H1 (cell line): ENCODE measurements at regions not wholly inside any gene's neighbourhood (a gene's known extent, or its start where the extent isn't known, plus 50 kb on each side); places are given as distances from the start of the nearest gene placed in this dataset.

ENCODE experiments used
- CTCF ChIA-PET: fragments of 300-600 bp; sonication (Branson Sonifier 250); formaldehyde crosslinking; loops from one replicate; lab custom pipeline; 2021; ENCODE audit not compliant: partially characterized antibody; lab: Charles Lee
- POLR2A ChIA-PET: fragments of 300-600 bp; sonication (Branson Sonifier 250); formaldehyde crosslinking; loops from one replicate; lab custom pipeline; 2021; ENCODE audit warnings: inconsistent platforms; ENCODE audit not compliant: partially characterized antibody; lab: Charles Lee
- DNase-seq, 2 experiments: peaks; one replicate each; pipeline versions ENCODE4 v3.0.0 to v3.0.0-alpha.2; 2010 to 2022; ENCODE audit warnings: low spot score in 2 of 2, low read depth in 1 of 2, mixed read lengths in 1 of 2
- FAIRE-seq: peaks from 2 replicates; lab custom pipeline; 2011; peaks lifted over from hg19 to GRCh38; lab: Jason Lieb, UNC
- H2AFZ ChIP-seq: 2 replicates; pipeline ENCODE4 v1.8.1; 2012; ENCODE audit warnings: low read length, inconsistent platforms
- H2AK5ac ChIP-seq: 2 replicates; pipeline ENCODE4 v1.6.1; 2013; ENCODE audit warnings: low read depth, low read length
- H2BK120ac ChIP-seq: replicated peaks from 2 replicates; pipeline ENCODE3; 2013; ENCODE audit warnings: low read depth, low read length, inconsistent platforms
- H2BK12ac ChIP-seq: 2 replicates; pipeline ENCODE4 v1.6.1; 2013; ENCODE audit warnings: low read depth, low read length
- H2BK15ac ChIP-seq: 2 replicates; pipeline ENCODE4 v1.6.1; 2013; ENCODE audit warnings: low read length
- H2BK20ac ChIP-seq: 2 replicates; pipeline ENCODE4 v1.6.1; 2013; ENCODE audit warnings: low read length
- H2BK5ac ChIP-seq: 2 replicates; pipeline ENCODE4 v1.6.1; 2013; ENCODE audit warnings: low read depth, low read length
- H3K14ac ChIP-seq: 2 replicates; pipeline ENCODE4 v1.6.1; 2013; ENCODE audit warnings: inconsistent platforms; ENCODE audit not compliant: insufficient read length
- H3K18ac ChIP-seq: 2 replicates; pipeline ENCODE4 v1.6.1; 2013; ENCODE audit warnings: low read length; ENCODE audit errors: extremely low read depth
- H3K23ac ChIP-seq: 2 replicates; pipeline ENCODE4 v1.6.1; 2013; ENCODE audit warnings: inconsistent platforms; ENCODE audit not compliant: insufficient read length
- H3K23me2 ChIP-seq: 2 replicates; pipeline ENCODE4 v1.6.1; 2013; ENCODE audit warnings: low read depth, low read length
- H3K27ac ChIP-seq: 2 replicates; pipeline ENCODE4 v1.6.1; 2011; ENCODE audit warnings: low read depth, low read length, inconsistent platforms
- H3K27me3 ChIP-seq, 4 experiments: replicated peaks in 1 of 4; 1 replicate in 1 of 4; 2 replicates in 3 of 4; pipeline versions ENCODE4 v1.6.1 to v1.8.1; 2011 to 2013; ENCODE audit warnings: low read length in 3 of 4, mild to moderate bottlenecking in 3 of 4, inconsistent platforms in 2 of 4, mixed read lengths in 2 of 4, moderate library complexity in 1 of 4; ENCODE audit not compliant: control insufficient read depth in 3 of 4, insufficient read depth in 3 of 4; ENCODE audit errors: extremely low read depth in 1 of 4
- H3K36me3 ChIP-seq, 4 experiments: 2 replicates each; pipeline versions ENCODE4 v1.6.1 to v1.8.1; 2011 to 2013; ENCODE audit warnings: mild to moderate bottlenecking in 4 of 4, low read length in 3 of 4, moderate library complexity in 2 of 4, control low read depth in 1 of 4, inconsistent platforms in 1 of 4; ENCODE audit not compliant: insufficient read depth in 4 of 4, control insufficient read depth in 2 of 4
- H3K4ac ChIP-seq: replicated peaks from 2 replicates; pipeline ENCODE3; 2013; ENCODE audit warnings: low read length, low read depth, mixed read lengths, inconsistent platforms; ENCODE audit not compliant: insufficient read length
- H3K4me1 ChIP-seq, 4 experiments: replicated peaks in 1 of 4; 1 replicate in 1 of 4; 2 replicates in 3 of 4; pipeline versions ENCODE4 v1.6.1 to v1.8.1; 2011 to 2013; ENCODE audit warnings: low read length in 3 of 4, inconsistent platforms in 2 of 4, mixed read lengths in 1 of 4; ENCODE audit not compliant: insufficient read depth in 4 of 4, control insufficient read depth in 3 of 4
- H3K4me2 ChIP-seq, 2 experiments: 2 replicates each; pipeline versions ENCODE4 v1.6.1 to v1.8.1; 2011 to 2013; ENCODE audit warnings: low read depth in 2 of 2, low read length in 2 of 2, control low read depth in 1 of 2, inconsistent platforms in 1 of 2, mild to moderate bottlenecking in 1 of 2; ENCODE audit not compliant: insufficient read depth in 1 of 2
- H3K4me3 ChIP-seq, 4 experiments: fragments of 200-600, 300-600 bp in 1 of 4; sonication (generic), shearing (Covaris generic), sonication (Bioruptor Twin) in 1 of 4; 2 replicates each; pipeline versions ENCODE4 v1.5.1 to v1.8.1; 2011 to 2016; ENCODE audit warnings: low read length in 4 of 4, low read depth in 3 of 4, control low read depth in 2 of 4, inconsistent platforms in 2 of 4, mild to moderate bottlenecking in 2 of 4, mixed read lengths in 1 of 4, moderate library complexity in 1 of 4; ENCODE audit not compliant: insufficient read depth in 2 of 4; ENCODE audit errors: extremely low read depth in 1 of 4
- H3K56ac ChIP-seq: replicated peaks from 2 replicates; pipeline ENCODE3; 2013; ENCODE audit warnings: low read depth, mild to moderate bottlenecking, mixed read lengths, low read length, inconsistent platforms; ENCODE audit not compliant: insufficient read length
- H3K79me1 ChIP-seq: 2 replicates; pipeline ENCODE4 v1.6.1; 2013; ENCODE audit warnings: low read depth, low read length, control low read depth
- H3K79me2 ChIP-seq, 2 experiments: 2 replicates each; pipeline versions ENCODE4 v1.6.1 to v1.8.1; 2012 to 2013; ENCODE audit warnings: low read length in 2 of 2, mild to moderate bottlenecking in 2 of 2, inconsistent platforms in 1 of 2; ENCODE audit not compliant: insufficient read depth in 2 of 2, control insufficient read depth in 1 of 2
- H3K9ac ChIP-seq, 4 experiments: replicated peaks in 1 of 4; 1 replicate in 1 of 4; 2 replicates in 3 of 4; pipeline versions ENCODE4 v1.6.1 to v1.8.1; 2011 to 2013; ENCODE audit warnings: low read depth in 3 of 4, low read length in 3 of 4, control low read depth in 2 of 4, mild to moderate bottlenecking in 2 of 4, moderate library complexity in 2 of 4, inconsistent platforms in 1 of 4; ENCODE audit errors: extremely low read depth in 1 of 4
- H3K9me3 ChIP-seq, 2 experiments: 2 replicates each; pipeline versions ENCODE4 v1.6.1 to v1.8.1; 2012 to 2013; ENCODE audit warnings: mild to moderate bottlenecking in 2 of 2, moderate library complexity in 2 of 2, control low read depth in 1 of 2, inconsistent platforms in 1 of 2, low read depth in 1 of 2, low read length in 1 of 2, mixed read lengths in 1 of 2; ENCODE audit not compliant: insufficient read depth in 2 of 2
- H4K20me1 ChIP-seq, 2 experiments: replicated peaks in 1 of 2; 2 replicates each; pipeline versions ENCODE3 to v1.8.1; 2011 to 2013; ENCODE audit warnings: inconsistent platforms in 2 of 2, low read length in 2 of 2, mild to moderate bottlenecking in 1 of 2; ENCODE audit not compliant: insufficient read depth in 2 of 2, control insufficient read depth in 1 of 2
- H4K5ac ChIP-seq: 2 replicates; pipeline ENCODE4 v1.6.1; 2013; ENCODE audit warnings: low read length, low read depth, mixed read lengths, inconsistent platforms; ENCODE audit not compliant: insufficient read length
- H4K8ac ChIP-seq: 2 replicates; pipeline ENCODE4 v1.8.0; 2013; ENCODE audit warnings: mild to moderate bottlenecking, moderate library complexity, low read length, inconsistent platforms; ENCODE audit not compliant: insufficient read depth; ENCODE audit errors: extremely low read depth
- H4K91ac ChIP-seq: replicated peaks from 2 replicates; pipeline ENCODE3; 2013; ENCODE audit warnings: low read length, mixed read lengths, inconsistent platforms; ENCODE audit not compliant: insufficient read length
- ATF3 ChIP-seq: IDR thresholded peaks from 2 replicates; pipeline ENCODE4 v1.6.1; 2011; ENCODE audit warnings: low read depth, mild to moderate bottlenecking, low read length; ENCODE audit not compliant: insufficient read depth
- BCL11A ChIP-seq, 2 experiments: IDR thresholded peaks; one replicate each; pipeline ENCODE4 v1.6.1; 2011; ENCODE audit warnings: low read depth in 2 of 2, low read length in 2 of 2, mild to moderate bottlenecking in 2 of 2
- CBX8 ChIP-seq: fragments of 300-800, 300-1000 bp; sonication (generic); IDR thresholded peaks from 2 replicates; pipeline ENCODE4 v1.7.1; 2016; ENCODE audit warnings: low read depth, low read length, borderline replicate concordance
- EGR1 ChIP-seq: IDR thresholded peaks from 2 replicates; pipeline ENCODE4 v1.6.1; 2011; ENCODE audit warnings: low read depth, low read length, borderline replicate concordance
- EP300 ChIP-seq, 2 experiments: IDR thresholded peaks; 1 replicate in 1 of 2; 2 replicates in 1 of 2; pipeline ENCODE4 v1.6.1; 2011 to 2012; ENCODE audit warnings: low read depth in 2 of 2, low read length in 2 of 2, mild to moderate bottlenecking in 2 of 2, borderline replicate concordance in 1 of 2, inconsistent platforms in 1 of 2, moderate library complexity in 1 of 2
- FOSL1 ChIP-seq: IDR thresholded peaks from 2 replicates; pipeline ENCODE4 v1.6.1; 2011; ENCODE audit warnings: mild to moderate bottlenecking, low read depth, low read length, moderate library complexity; ENCODE audit not compliant: insufficient read depth
- GTF2F1 ChIP-seq: IDR thresholded peaks from 2 replicates; pipeline ENCODE4 v1.6.1; 2012; ENCODE audit warnings: low read depth, low read length, improper control_type of control experiment, borderline replicate concordance
- PHF8 ChIP-seq: fragments of 200-600 bp; sonication (generic); conservative IDR thresholded peaks from 2 replicates; pipeline ENCODE4 v1.7.1; 2012; ENCODE audit warnings: low read depth, mild to moderate bottlenecking, inconsistent platforms, low read length, moderate library complexity
- POLR2A ChIP-seq, 2 experiments: IDR thresholded peaks; 1 replicate in 1 of 2; 2 replicates in 1 of 2; pipeline ENCODE4 v1.6.1; 2011; ENCODE audit warnings: low read depth in 2 of 2, low read length in 2 of 2, mild to moderate bottlenecking in 2 of 2; ENCODE audit errors: control extremely low read depth in 1 of 2
- RNF2 ChIP-seq: fragments of 200-900, 300-1000 bp; sonication (generic); IDR thresholded peaks from 2 replicates; pipeline ENCODE4 v1.7.1; 2016; ENCODE audit warnings: borderline replicate concordance, low read depth, mild to moderate bottlenecking, antibody characterized with exemption, low read length; ENCODE audit not compliant: poor library complexity, severe bottlenecking; ENCODE audit errors: missing control alignments
- SIRT6 ChIP-seq: IDR thresholded peaks from one replicate; pipeline ENCODE4 v1.7.1; 2012; ENCODE audit warnings: low read length, inconsistent platforms
- YY1 ChIP-seq: IDR thresholded peaks from 2 replicates; pipeline ENCODE4 v1.6.1; 2011; ENCODE audit warnings: low read depth, mild to moderate bottlenecking, low read length
- ZNF274 ChIP-seq: IDR thresholded peaks from 2 replicates; pipeline ENCODE4 v1.7.0; 2012; ENCODE audit warnings: low read length, borderline replicate concordance; ENCODE audit errors: extremely low read depth
- WGBS, 2 experiments: shearing (Covaris generic) in 1 of 2; methylation state at CpG; one replicate each; pipeline versions ENCODE4 v1.1.6 to v1.1.7; 2013 to 2015; ENCODE audit warnings: low lambda C conversion rate in 2 of 2, mixed read lengths in 2 of 2, inconsistent platforms in 1 of 2, low coverage in 1 of 2, missing lambda C conversion rate in 1 of 2; ENCODE audit not compliant: insufficient replicate concordance in 2 of 2, insufficient coverage in 1 of 2, insufficient read length in 1 of 2; ENCODE audit errors: extremely low coverage in 1 of 2, missing lambda C conversion rate in 1 of 2; 5-methylcytosine and 5-hydroxymethylcytosine counted together

- Histone ChIP-seq H3K18ac (no peak overlapping the region), H3K23ac (no peak overlapping the region), H4K91ac (no peak overlapping the region), H2BK12ac (no peak overlapping the region), H2BK15ac (no peak overlapping the region), H3K4ac (no peak overlapping the region), H2AFZ (no peak overlapping the region), H3K14ac (no peak overlapping the region), H4K20me1 (no peaks in the 10 kb centered on the region), H3K27me3 (peaks cover 5 to 63% (median 33%) of the 10 kb centered on the region in 4 experiments), H3K79me1 (no peaks in the 10 kb centered on the region), H3K4me1 (no peaks in the 10 kb centered on the region), H3K9me3 (peaks cover 19 to 54% of the 10 kb centered on the region in 2 experiments; a peak in 3 of 4 replicates), H3K36me3 (no peaks in the 10 kb centered on the region), H3K79me2 (no peaks in the 10 kb centered on the region), H3K56ac (no peak overlapping the region), H4K5ac (no peak overlapping the region), H4K8ac (no peak overlapping the region), H3K4me2 (no peak overlapping the region), H2AK5ac (no peak overlapping the region), H3K23me2 (no peaks in the 10 kb centered on the region), H3K9ac (no peak overlapping the region), H2BK5ac (no peak overlapping the region), H3K4me3 (no peak overlapping the region), H3K27ac (no peak overlapping the region), H2BK20ac (no peak overlapping the region), H2BK120ac (no peak overlapping the region)
- DNase-seq (no peak), FAIRE-seq (no peak)
- CTCF ChIA-PET: no interaction called here
- POLR2A ChIA-PET: no interaction called here
- WGBS, 2 experiments: 86% methylated on average over 5 of the region's 5 CpGs; no CpG with 5 or more reads in 1 of the 2 experiments
- TF ChIP-seq ZNF274 (no peak), EGR1 (no peak), GTF2F1 (no peak), FOSL1 (no peak), EP300 (IDR thresholded peaks at IDR 0.05; ENCODE audit: borderline replicate concordance in 1 of 2, low read depth in 2 of 2, low read length in 2 of 2) (no peak), POLR2A (IDR thresholded peaks at IDR 0.05; ENCODE audit: control extremely low read depth in 1 of 2, low read depth in 2 of 2, low read length in 2 of 2) (no peak), BCL11A (IDR thresholded peaks at IDR 0.05; ENCODE audit: low read depth in 2 of 2, low read length in 2 of 2) (no peak), ATF3 (no peak), PHF8 (no peak), YY1 (no peak), RNF2 (no peak), CBX8 (no peak), SIRT6 (no peak)
Observed at GRCh38 chr22:22711532-22711913, 67.1 kb downstream of the GGTLC2 start.
